SU-DHL-6 (cell line): ENCODE measurements at regions not wholly inside any gene's neighbourhood (a gene's known extent, or its start where the extent isn't known, plus 50 kb on each side); places are given as distances from the start of the nearest gene placed in this dataset.

Source experiments
- H2AFZ ChIP-seq: fragments of 200-600 bp; sonication (generic); 2 replicates; pipeline ENCODE4 v1.6.1; 2014; ENCODE audit warnings: low read depth, mild to moderate bottlenecking, moderate library complexity, mixed read lengths, antibody characterized with exemption, low read length; ENCODE audit not compliant: severe bottlenecking
- H3F3A ChIP-seq: fragments of 200-600 bp; shearing (Covaris generic); 2 replicates; pipeline ENCODE4 v1.6.0; 2016; ENCODE audit warnings: antibody characterized with exemption, mild to moderate bottlenecking; ENCODE audit not compliant: insufficient read depth
- H3K27ac ChIP-seq: fragments of 200-600 bp; sonication (generic); 2 replicates; pipeline ENCODE4 v1.5.1; 2016; ENCODE audit warnings: low read depth, mild to moderate bottlenecking, low read length, moderate library complexity, mixed read lengths
- H3K27me3 ChIP-seq: fragments of 200-600 bp; sonication (generic), shearing (Covaris generic); 2 replicates; pipeline ENCODE4 v1.6.0; 2014; ENCODE audit warnings: mild to moderate bottlenecking, low read length
- H3K36me3 ChIP-seq: fragments of 200-600 bp; sonication (generic); 2 replicates; pipeline ENCODE4 v1.6.1; 2014; ENCODE audit warnings: mild to moderate bottlenecking, low read length, mixed read lengths
- H3K4me2 ChIP-seq: fragments of 300-600, 200-600 bp; shearing (Covaris generic), sonication (generic); 2 replicates; pipeline ENCODE4 v1.6.0; 2014; ENCODE audit warnings: low read length, low read depth, mild to moderate bottlenecking; ENCODE audit not compliant: poor library complexity, severe bottlenecking
- H3K4me3 ChIP-seq: fragments of 200-600 bp; sonication (generic); 2 replicates; pipeline ENCODE4 v1.5.1; 2014; ENCODE audit warnings: antibody characterized with exemption, low read length, mild to moderate bottlenecking, mixed read lengths; ENCODE audit not compliant: insufficient read depth, poor library complexity, severe bottlenecking
- H3K79me2 ChIP-seq: fragments of 200-600 bp; sonication (generic); 2 replicates; pipeline ENCODE4 v1.6.1; 2014; ENCODE audit warnings: mild to moderate bottlenecking, low read length, moderate library complexity; ENCODE audit not compliant: insufficient read depth
- H3K9ac ChIP-seq: fragments of 200-600 bp; sonication (generic); 2 replicates; pipeline ENCODE4 v1.7.0; 2014; ENCODE audit warnings: mild to moderate bottlenecking, low read length
- H3K9me2 ChIP-seq: fragments of 200-600 bp; sonication (generic); replicated peaks from 2 replicates; pipeline ENCODE4 v1.6.1; 2014; ENCODE audit warnings: low read length; ENCODE audit not compliant: insufficient read depth
- H3K9me3 ChIP-seq: fragments of 200-600 bp; sonication (generic); 2 replicates; pipeline ENCODE4 v1.6.1; 2014; ENCODE audit warnings: low read length, mixed read lengths; ENCODE audit not compliant: insufficient read depth
- H4K20me1 ChIP-seq: fragments of 200-600 bp; sonication (generic); 2 replicates; pipeline ENCODE4 v1.6.1; 2014; ENCODE audit warnings: low read depth, mild to moderate bottlenecking, antibody characterized with exemption, low read length, moderate library complexity, mixed read lengths
- EZH2phosphoT487 ChIP-seq: fragments of 200-600 bp; sonication (generic), shearing (Covaris generic); conservative IDR thresholded peaks from 2 replicates; pipeline ENCODE4 v1.6.1; 2018; ENCODE audit warnings: mild to moderate bottlenecking, antibody characterized with exemption, low read length, moderate library complexity, mixed read lengths
- TF ChIP-seq, protein P1 (sequence below): fragments of 200-600 bp; sonication (generic); IDR thresholded peaks from one replicate; pipeline ENCODE4 v1.5.1; 2017; ENCODE audit warnings: antibody characterized with exemption, mild to moderate bottlenecking, low read length, moderate library complexity; ENCODE audit not compliant: insufficient read depth, poor library complexity, severe bottlenecking

DNA sequence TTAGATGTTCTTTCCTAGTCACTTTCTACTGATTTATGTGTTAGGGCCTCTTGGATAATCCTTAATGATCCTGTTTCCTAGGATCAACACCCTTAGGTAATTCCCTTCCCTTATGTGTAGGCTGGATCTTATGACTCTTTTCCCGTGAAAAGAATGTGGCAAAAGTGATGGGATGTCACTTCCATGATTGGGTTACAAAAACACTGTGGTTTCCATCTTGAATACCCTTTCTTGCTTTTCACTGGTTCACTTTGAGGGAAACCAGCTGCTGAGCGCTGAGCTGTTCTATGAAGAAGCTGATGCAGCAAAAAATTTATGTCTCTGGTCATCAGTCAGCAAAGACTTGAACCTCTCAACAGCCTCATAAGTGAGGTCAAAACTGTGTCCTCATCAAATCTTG, 609.4 kb downstream of the OLFM4 start:
- H3K9me3 ChIP-seq: no peaks in the 10 kb centered on the region
- H3K4me2 ChIP-seq: no peak overlapping the region
- H3K4me3 ChIP-seq: no peak overlapping the region
- no peak overlapping the region for H3K9ac ChIP-seq
- no peaks in the 10 kb centered on the region for H3K36me3 ChIP-seq
- H3K9me2 ChIP-seq: no peaks in the 10 kb centered on the region
- no peaks in the 10 kb centered on the region for H4K20me1 ChIP-seq
- H2AFZ ChIP-seq: no peak overlapping the region
- H3F3A ChIP-seq: no peaks in the 10 kb centered on the region
- no peak overlapping the region for H3K27ac ChIP-seq
- no peaks in the 10 kb centered on the region for H3K79me2 ChIP-seq
- TF ChIP-seq, protein P1, sequence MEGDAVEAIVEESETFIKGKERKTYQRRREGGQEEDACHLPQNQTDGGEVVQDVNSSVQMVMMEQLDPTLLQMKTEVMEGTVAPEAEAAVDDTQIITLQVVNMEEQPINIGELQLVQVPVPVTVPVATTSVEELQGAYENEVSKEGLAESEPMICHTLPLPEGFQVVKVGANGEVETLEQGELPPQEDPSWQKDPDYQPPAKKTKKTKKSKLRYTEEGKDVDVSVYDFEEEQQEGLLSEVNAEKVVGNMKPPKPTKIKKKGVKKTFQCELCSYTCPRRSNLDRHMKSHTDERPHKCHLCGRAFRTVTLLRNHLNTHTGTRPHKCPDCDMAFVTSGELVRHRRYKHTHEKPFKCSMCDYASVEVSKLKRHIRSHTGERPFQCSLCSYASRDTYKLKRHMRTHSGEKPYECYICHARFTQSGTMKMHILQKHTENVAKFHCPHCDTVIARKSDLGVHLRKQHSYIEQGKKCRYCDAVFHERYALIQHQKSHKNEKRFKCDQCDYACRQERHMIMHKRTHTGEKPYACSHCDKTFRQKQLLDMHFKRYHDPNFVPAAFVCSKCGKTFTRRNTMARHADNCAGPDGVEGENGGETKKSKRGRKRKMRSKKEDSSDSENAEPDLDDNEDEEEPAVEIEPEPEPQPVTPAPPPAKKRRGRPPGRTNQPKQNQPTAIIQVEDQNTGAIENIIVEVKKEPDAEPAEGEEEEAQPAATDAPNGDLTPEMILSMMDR: no peak
- TF ChIP-seq EZH2phosphoT487: no peak
- no peaks in the 10 kb centered on the region for H3K27me3 ChIP-seq

DNA sequence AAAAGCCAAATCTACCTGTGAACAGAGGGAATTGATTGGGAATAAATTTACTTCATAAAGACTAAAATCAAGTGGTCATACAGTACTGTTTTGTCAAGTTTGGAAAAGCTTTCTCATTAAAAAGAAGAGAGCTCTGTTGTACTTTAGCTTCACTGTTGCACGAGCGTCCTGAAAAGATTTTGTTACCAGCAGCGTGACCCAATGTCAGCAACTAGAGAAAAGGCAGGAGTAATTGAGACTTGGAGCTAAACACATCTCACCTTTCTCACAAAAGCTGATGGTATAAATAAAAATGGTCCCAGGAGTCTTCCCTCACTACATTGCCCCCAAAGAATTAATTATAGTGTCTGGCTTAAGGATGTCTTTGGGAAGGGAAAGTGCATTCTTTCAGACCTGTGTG, 613.7 kb downstream of the OLFM4 start:
- TF ChIP-seq EZH2phosphoT487: no peak
- TF ChIP-seq, protein P1: no peak
- no peak overlapping the region for H2AFZ ChIP-seq
- no peak overlapping the region for H3K4me3 ChIP-seq
- H4K20me1 ChIP-seq: no peaks in the 10 kb centered on the region
- no peak overlapping the region for H3K4me2 ChIP-seq
- H3F3A ChIP-seq: no peaks in the 10 kb centered on the region
- no peaks in the 10 kb centered on the region for H3K27me3 ChIP-seq
- H3K36me3 ChIP-seq: no peaks in the 10 kb centered on the region
- no peaks in the 10 kb centered on the region for H3K9me3 ChIP-seq
- H3K79me2 ChIP-seq: no peaks in the 10 kb centered on the region
- no peak overlapping the region for H3K9ac ChIP-seq
- H3K27ac ChIP-seq: no peak overlapping the region
- H3K9me2 ChIP-seq: no peaks in the 10 kb centered on the region

DNA sequence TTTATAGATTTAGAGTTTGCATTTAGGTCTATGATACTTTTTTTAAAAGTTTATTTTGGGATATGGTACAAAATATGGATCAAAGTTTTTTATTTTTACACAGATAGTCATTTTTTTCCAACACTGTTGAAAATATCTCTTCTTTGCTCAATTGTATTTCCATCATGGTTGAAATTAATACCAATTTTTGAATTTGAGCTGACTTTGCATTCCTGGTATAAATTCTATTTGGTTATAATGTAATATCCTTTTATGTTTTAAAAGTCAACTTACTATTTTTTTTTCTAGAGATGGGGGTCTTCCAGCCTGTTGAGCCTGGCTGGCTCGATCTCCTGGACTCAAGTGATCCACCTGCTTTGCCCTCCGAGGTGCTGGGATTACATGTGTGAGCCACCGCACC, 620.1 kb downstream of the OLFM4 start:
- H3K9me3 ChIP-seq: no peaks in the 10 kb centered on the region
- H3K9ac ChIP-seq: no peak overlapping the region
- no peak overlapping the region for H2AFZ ChIP-seq
- no peaks in the 10 kb centered on the region for H3K79me2 ChIP-seq
- H3K4me3 ChIP-seq: no peak overlapping the region
- TF ChIP-seq, protein P1: no peak
- no peak for TF ChIP-seq EZH2phosphoT487
- H3K4me2 ChIP-seq: no peak overlapping the region
- H3K36me3 ChIP-seq: no peaks in the 10 kb centered on the region
- no peaks in the 10 kb centered on the region for H3F3A ChIP-seq
- H3K27ac ChIP-seq: no peak overlapping the region
- H4K20me1 ChIP-seq: no peaks in the 10 kb centered on the region
- no peaks in the 10 kb centered on the region for H3K9me2 ChIP-seq
- no peaks in the 10 kb centered on the region for H3K27me3 ChIP-seq
